ENCODE measurements at regions not wholly inside any gene's neighbourhood (a gene's known extent, or its start where the extent isn't known, plus 50 kb on each side); places are given as distances from the start of the nearest gene placed in this dataset.

GRCh38 chr2:238700506-238701340 is 147.2 kb upstream of the TWIST2 start:
- no peak for TF ChIP-seq CTCF (IDR thresholded peaks at IDR 0.05)
- no peak for TF ChIP-seq POLR2A (IDR thresholded peaks at IDR 0.05)

All from uterus (tissue), 2 donors.